A549 (cell line): ENCODE measurements at regions not wholly inside any gene's neighbourhood (a gene's known extent, or its start where the extent isn't known, plus 50 kb on each side); places are given as distances from the start of the nearest gene placed in this dataset.

Source experiments
- ATAC-seq, 2 experiments: fragments of 200-7000 bp in 1 of 2; fragments of >200 bp in 1 of 2; cut with Nextera tagmentation in 1 of 2; cut with Tn5 transposase in 1 of 2; 3 replicates each; pipeline versions ENCODE4 v1.8.0 to v1.9.1; 2018 to 2020; ENCODE audit warnings: mild to moderate bottlenecking in 1 of 2, moderate library complexity in 1 of 2
- CTCF ChIA-PET: fragments of 300-600 bp; sonication (Branson Sonifier 250); formaldehyde crosslinking; extraction: SDS; loops from one replicate; lab custom pipeline; 2021; ENCODE audit warnings: antibody characterized with exemption, inconsistent platforms; lab: Yijun Ruan, JAX
- POLR2A ChIA-PET: fragments of 350-600 bp; formaldehyde crosslinking; extraction: SDS; loops from one replicate; lab custom pipeline; 2021; ENCODE audit warnings: antibody characterized with exemption, inconsistent platforms; lab: Yijun Ruan, JAX
- DNase-seq, 2 experiments: peaks; one replicate each; pipeline versions ENCODE4 v3.0.0 to v3.0.0-alpha.2; 2011 to 2016; ENCODE audit warnings: low read depth in 1 of 2, low spot score in 1 of 2
- FAIRE-seq: peaks from 2 replicates; lab custom pipeline; 2011; peaks lifted over from hg19 to GRCh38; lab: Jason Lieb, UNC
- H3K27ac ChIP-seq, 2 experiments: fragments of >200 bp; sonication (Bioruptor Twin); formaldehyde crosslinking; 3 replicates each; pipeline ENCODE4 v1.5.1; 2016 to 2017
- H3K4me1 ChIP-seq: fragments of >200 bp; sonication (Bioruptor Twin); formaldehyde crosslinking; 3 replicates; pipeline ENCODE4 v1.6.1; 2016
- H3K4me2 ChIP-seq: fragments of >200 bp; sonication (Bioruptor Twin); formaldehyde crosslinking; 3 replicates; pipeline ENCODE4 v1.6.1; 2016
- H3K4me3 ChIP-seq: fragments of >200 bp; sonication (Bioruptor Twin); formaldehyde crosslinking; 3 replicates; pipeline ENCODE4 v1.5.1; 2016
- H3K9me3 ChIP-seq: fragments of >200 bp; sonication (Bioruptor Twin); formaldehyde crosslinking; 3 replicates; pipeline ENCODE4 v1.6.1; 2016
- BCL3 ChIP-seq: fragments of >200 bp; sonication (Bioruptor Twin); formaldehyde crosslinking; IDR thresholded peaks from 3 replicates; pipeline ENCODE4 v1.6.1; 2016
- CBX2 ChIP-seq: fragments of 200-600 bp; sonication (generic); IDR thresholded peaks from 2 replicates; pipeline ENCODE4 v1.6.1; 2016; ENCODE audit warnings: low read depth, mild to moderate bottlenecking, borderline replicate concordance
- CBX8 ChIP-seq: fragments of 200-600 bp; sonication (generic); IDR thresholded peaks from 2 replicates; pipeline ENCODE4 v1.6.1; 2016
- CEBPB ChIP-seq, 2 experiments: fragments of >200 bp in 1 of 2; sonication (Bioruptor Twin) in 1 of 2; formaldehyde crosslinking in 1 of 2; IDR thresholded peaks; 2 replicates each; pipeline ENCODE4 v1.6.1; 2012 to 2016
- CHD4 ChIP-seq: fragments of 200-600 bp; sonication (generic); IDR thresholded peaks from 2 replicates; pipeline ENCODE4 v1.6.1; 2016; ENCODE audit warnings: antibody characterized with exemption, mild to moderate bottlenecking, borderline replicate concordance
- EHMT2 ChIP-seq: fragments of 200-600 bp; sonication (generic); IDR thresholded peaks from 2 replicates; pipeline ENCODE4 v1.6.1; 2016; ENCODE audit warnings: antibody characterized with exemption, low read depth, mild to moderate bottlenecking, moderate library complexity
- ELK1 ChIP-seq: fragments of 150-350 bp; IDR thresholded peaks from 2 replicates; pipeline ENCODE4 v1.6.1; 2014; ENCODE audit warnings: low read depth, mild to moderate bottlenecking, low read length
- EP300 ChIP-seq, 2 experiments: fragments of >200 bp; sonication (Bioruptor Twin); formaldehyde crosslinking; IDR thresholded peaks; 2 replicates in 1 of 2; 3 replicates in 1 of 2; pipeline ENCODE4 v1.6.1; 2016 to 2017
- ESRRA ChIP-seq: fragments of 150-350 bp; IDR thresholded peaks from 2 replicates; pipeline ENCODE4 v1.6.1; 2014; ENCODE audit warnings: mild to moderate bottlenecking, low read length, borderline replicate concordance
- GATA3 ChIP-seq: IDR thresholded peaks from 2 replicates; pipeline ENCODE4 v1.6.1; 2012; ENCODE audit warnings: borderline replicate concordance
- HDAC2 ChIP-seq: fragments of 200-600 bp; sonication (generic); IDR thresholded peaks from 2 replicates; pipeline ENCODE4 v1.6.1; 2016
- MAFK ChIP-seq: fragments of 450-650 bp; IDR thresholded peaks from 2 replicates; pipeline ENCODE4 v1.6.1; 2014; ENCODE audit not compliant: partially characterized antibody
- MYC ChIP-seq: IDR thresholded peaks from 2 replicates; pipeline ENCODE4 v1.6.1; 2012; ENCODE audit warnings: mild to moderate bottlenecking, inconsistent platforms, low read length, improper control_type of control experiment, borderline replicate concordance
- PBX3 ChIP-seq: IDR thresholded peaks from 2 replicates; pipeline ENCODE4 v1.6.1; 2012
- POLR2A ChIP-seq: IDR thresholded peaks from 2 replicates; pipeline ENCODE4 v1.6.1; 2012; ENCODE audit warnings: mild to moderate bottlenecking, low read length
- RAD21 ChIP-seq, 2 experiments: fragments of >200 bp in 1 of 2; sonication (Bioruptor Twin) in 1 of 2; formaldehyde crosslinking in 1 of 2; IDR thresholded peaks in 1 of 2; conservative IDR thresholded peaks in 1 of 2; 2 replicates in 1 of 2; 3 replicates in 1 of 2; pipeline ENCODE4 v1.6.1; 2012 to 2018; ENCODE audit warnings: inconsistent platforms in 1 of 2
- RCOR1 ChIP-seq: fragments of 150-350 bp; IDR thresholded peaks from 2 replicates; pipeline ENCODE4 v1.6.1; 2014; ENCODE audit warnings: antibody characterized with exemption, low read length, low read depth
- SMC3 ChIP-seq: fragments of >200 bp; sonication (Bioruptor Twin); formaldehyde crosslinking; IDR thresholded peaks from 3 replicates; pipeline ENCODE4 v1.6.1; 2018; ENCODE audit warnings: inconsistent platforms
- SREBF2 ChIP-seq: fragments of 450-650 bp; IDR thresholded peaks from 2 replicates; pipeline ENCODE4 v1.6.1; 2014; ENCODE audit warnings: mild to moderate bottlenecking, moderate library complexity
- TFCP2L1 ChIP-seq: fragments of 250-450 bp; sonication (Bioruptor Pico); IDR thresholded peaks from 2 replicates; pipeline ENCODE4 v1.5.0; 2021; ENCODE audit warnings: mild to moderate bottlenecking
- TP53 ChIP-seq: fragments of 250-450 bp; sonication (Bioruptor Pico); IDR thresholded peaks from 2 replicates; pipeline ENCODE4 v1.5.0; 2021; ENCODE audit warnings: mild to moderate bottlenecking, moderate library complexity
- ZFP36 ChIP-seq: fragments of 450-650 bp; IDR thresholded peaks from 2 replicates; pipeline ENCODE4 v1.6.1; 2014; ENCODE audit warnings: borderline replicate concordance; ENCODE audit not compliant: partially characterized antibody
- ZNF302 ChIP-seq: fragments of 250-450 bp; sonication (Bioruptor Pico); IDR thresholded peaks from 2 replicates; pipeline ENCODE4 v1.9.0; 2021; ENCODE audit warnings: inconsistent platforms, mild to moderate bottlenecking, moderate library complexity
- ZSCAN20 ChIP-seq: fragments of 250-450 bp; sonication (Bioruptor Pico); IDR thresholded peaks from 2 replicates; pipeline ENCODE4 v1.8.0; 2022; ENCODE audit warnings: mild to moderate bottlenecking, moderate library complexity
- WGBS: methylation state at CpG from one replicate; pipeline ENCODE4 v1.1.6; 2017; ENCODE audit errors: missing lambda C conversion rate; 5-methylcytosine and 5-hydroxymethylcytosine counted together

GRCh38 chr5:51185850-51186329 lies 197.4 kb upstream of the ISL1 start:
- Histone ChIP-seq H3K4me2 (no peak overlapping the region), H3K4me1 (no peaks in the 10 kb centered on the region)
- no peak for DNase-seq
- TF ChIP-seq RCOR1 (no peak), CEBPB (IDR thresholded peaks at IDR 0.05) (no peak), SMC3 (no peak), CBX2 (no peak), TP53 (CRISPR knock-in tag) (no peak), SREBF2 (no peak), ESRRA (no peak), ZFP36 (no peak), MYC (no peak), EP300 (IDR thresholded peaks at IDR 0.05) (no peak), CBX8 (no peak), TFCP2L1 (no peak), MAFK (no peak)
- TF ChIP-seq, all 56 proteins: peak for 0
- no peak overlapping the region for H3K27ac ChIP-seq
- 8% methylated on average over 4 of the region's 4 CpGs for WGBS
- ATAC-seq: no peak
- POLR2A ChIA-PET: no interaction called here
- H3K9me3 ChIP-seq: no peaks in the 10 kb centered on the region
- FAIRE-seq: no peak
- CTCF ChIA-PET: no interaction called here
- H3K4me3 ChIP-seq: no peak overlapping the region

GRCh38 chr5:51188001-51188591 lies 195.2 kb upstream of the ISL1 start:
- Histone ChIP-seq H3K9me3 (no peaks in the 10 kb centered on the region), H3K4me2 (no peak overlapping the region), H3K4me3 (no peak overlapping the region), H3K4me1 (no peaks in the 10 kb centered on the region), H3K27ac (no peak overlapping the region)
- WGBS: 24% methylated on average over 6 of the region's 6 CpGs
- TF ChIP-seq POLR2A (no peak), EHMT2 (no peak), ZNF302 (CRISPR knock-in tag) (no peak), TFCP2L1 (no peak), ZSCAN20 (no peak), PBX3 (no peak), RAD21 (conservative IDR thresholded peaks at IDR 0.05 in 1 of 2, IDR thresholded peaks at IDR 0.05 in 1 of 2) (no peak), CHD4 (no peak), ZFP36 (no peak), CBX2 (no peak), GATA3 (no peak), ELK1 (no peak), HDAC2 (no peak), BCL3 (no peak)
- ChIA-PET CTCF (no interaction called here), POLR2A (no interaction called here)
- FAIRE-seq (no peak), DNase-seq (no peak), ATAC-seq (no peak)
